ENCODE measurements at regions not wholly inside any gene's neighbourhood (a gene's known extent, or its start where the extent isn't known, plus 50 kb on each side); places are given as distances from the start of the nearest gene placed in this dataset.

GRCh38 chr18:78772360-78773302 lies 207.0 kb upstream of the SALL3 start:
- intact Hi-C loops (cut with DNase I): no loop called here
- peak in 1 of 10 donors; percentile 49 for DNase-seq

- intact Hi-C loops (cut with DNase I): no loop called here
- DNase-seq: peak in 1 of 10 donors; percentile 62
Measured at GRCh38 chr18:78773303-78773755, 206.3 kb upstream of the SALL3 start.

- no peak for DNase-seq
- intact Hi-C loops (cut with DNase I): no loop called here
Measured at GRCh38 chr18:78773819-78774218, 205.8 kb upstream of the SALL3 start.

- DNase-seq: peak in 1 of 10 donors; percentile 77
- intact Hi-C loops (cut with DNase I): no loop called here
Measured at GRCh38 chr18:78774741-78775141, 204.9 kb upstream of the SALL3 start.

- intact Hi-C loops (cut with DNase I): no loop called here
- peak in 1 of 10 donors; percentile 59 for DNase-seq
Measured at GRCh38 chr18:78776151-78776550, 203.5 kb upstream of the SALL3 start.

- peak in 1 of 10 donors; percentile 46 for DNase-seq
- intact Hi-C loops (cut with DNase I): no loop called here
Measured at GRCh38 chr18:78776706-78777285, 202.8 kb upstream of the SALL3 start.

GRCh38 chr18:78777992-78778391 lies 201.6 kb upstream of the SALL3 start:
- intact Hi-C loops (cut with DNase I): no loop called here
- peak in 2 of 10 donors; percentile 63 to 64 for DNase-seq

- peak in 1 of 10 donors; percentile 68 for DNase-seq
- intact Hi-C loops (cut with DNase I): no loop called here
Measured at GRCh38 chr18:78778651-78779050, 201.0 kb upstream of the SALL3 start.

- DNase-seq: peak in 3 of 10 donors; percentile 52 to 80 (median 68)
- intact Hi-C loops (cut with DNase I): no loop called here
Measured at GRCh38 chr18:78779996-78780718, 199.5 kb upstream of the SALL3 start.

- intact Hi-C loops (cut with DNase I): no loop called here
- DNase-seq: peak in 3 of 10 donors; percentile 12 to 80 (median 76)
Measured at GRCh38 chr18:78780719-78781600, 198.7 kb upstream of the SALL3 start.

- DNase-seq: peak in 2 of 10 donors; percentile 78
- intact Hi-C loops (cut with DNase I): no loop called here
Measured at GRCh38 chr18:78781601-78781960, 198.0 kb upstream of the SALL3 start.

GRCh38 chr18:78782951-78783563 lies 196.6 kb upstream of the SALL3 start:
- DNase-seq: peak in 2 of 10 donors; percentile 10 to 75
- intact Hi-C loops (cut with DNase I): no loop called here

GRCh38 chr18:78783564-78783960 lies 196.1 kb upstream of the SALL3 start:
- peak in 2 of 10 donors; percentile 5 to 50 for DNase-seq
- intact Hi-C loops (cut with DNase I): no loop called here

GRCh38 chr18:78784861-78785260 lies 194.8 kb upstream of the SALL3 start:
- intact Hi-C loops (cut with DNase I): no loop called here
- peak in 1 of 10 donors; percentile 14 for DNase-seq

GRCh38 chr18:78785706-78786105 lies 193.9 kb upstream of the SALL3 start:
- DNase-seq: peak in 1 of 10 donors; percentile 18
- intact Hi-C loops (cut with DNase I): no loop called here

GRCh38 chr18:78786776-78787175 lies 192.8 kb upstream of the SALL3 start:
- peak in 2 of 10 donors; percentile 31 to 49 for DNase-seq
- intact Hi-C loops (cut with DNase I): no loop called here

- intact Hi-C loops (cut with DNase I): no loop called here
Measured at GRCh38 chr18:78787751-78788150, 191.9 kb upstream of the SALL3 start.

GRCh38 chr18:78788161-78788560 lies 191.5 kb upstream of the SALL3 start:
- intact Hi-C loops (cut with DNase I): no loop called here
- peak in 2 of 10 donors; percentile 70 to 81 for DNase-seq

More at GRCh38 chr18:78787751-78788150, 191.9 kb upstream of the SALL3 start:
- peak in 2 of 10 donors; percentile 29 to 44 for DNase-seq

- intact Hi-C loops (cut with DNase I): no loop called here
- peak in 2 of 10 donors; percentile 53 to 59 for DNase-seq
Measured at GRCh38 chr18:78789850-78790249, 189.8 kb upstream of the SALL3 start.

All from posterior cingulate gyrus (tissue), 11 donors.